NCI-H146 (cell line): ENCODE measurements at regions not wholly inside any gene's neighbourhood (a gene's known extent, or its start where the extent isn't known, plus 50 kb on each side); places are given as distances from the start of the nearest gene placed in this dataset.

ENCODE experiments used
- DNase-seq: peaks from one replicate; lab custom pipeline; 2025; lab: John Stamatoyannopoulos, UW

GRCh38 chr13:103335241-103335640, 269.0 kb upstream of the SLC10A2 start:
- no peak for DNase-seq

GRCh38 chr13:103331924-103332323, 265.7 kb upstream of the SLC10A2 start:
- DNase-seq: no peak

GRCh38 chr13:103328899-103329298, 262.7 kb upstream of the SLC10A2 start:
- DNase-seq: no peak

- no peak for DNase-seq
Measured at GRCh38 chr13:103326326-103326725, 260.1 kb upstream of the SLC10A2 start.

- no peak for DNase-seq
Measured at GRCh38 chr13:103325672-103326071, 259.5 kb upstream of the SLC10A2 start.

- no peak for DNase-seq
Measured at GRCh38 chr13:103324641-103325040, 258.4 kb upstream of the SLC10A2 start.

- no peak for DNase-seq
Measured at GRCh38 chr13:103315711-103316110, 249.5 kb upstream of the SLC10A2 start.

- no peak for DNase-seq
Measured at GRCh38 chr13:103312467-103312866, 246.2 kb upstream of the SLC10A2 start.

- DNase-seq: peak; percentile 55
Measured at GRCh38 chr13:103308667-103309066, 242.4 kb upstream of the SLC10A2 start.

- no peak for DNase-seq
Measured at GRCh38 chr13:103306163-103306562, 239.9 kb upstream of the SLC10A2 start.

- DNase-seq: no peak
Measured at GRCh38 chr13:103303078-103303651, 236.9 kb upstream of the SLC10A2 start.

- no peak for DNase-seq
Measured at GRCh38 chr13:103302676-103303075, 236.5 kb upstream of the SLC10A2 start.

- no peak for DNase-seq
Measured at GRCh38 chr13:103299079-103299478, 232.9 kb upstream of the SLC10A2 start.

- DNase-seq: no peak
Measured at GRCh38 chr13:103297083-103297482, 230.9 kb upstream of the SLC10A2 start.

GRCh38 chr13:103291798-103292572, 225.8 kb upstream of the SLC10A2 start:
- DNase-seq: no peak

GRCh38 chr13:103291226-103291625, 225.0 kb upstream of the SLC10A2 start:
- no peak for DNase-seq

- DNase-seq: no peak
Measured at GRCh38 chr13:103289681-103290080, 223.5 kb upstream of the SLC10A2 start.

GRCh38 chr13:103288114-103288513, 221.9 kb upstream of the SLC10A2 start:
- DNase-seq: peak; percentile 15

- no peak for DNase-seq
Measured at GRCh38 chr13:103287659-103288058, 221.4 kb upstream of the SLC10A2 start.

GRCh38 chr13:103284466-103284865, 218.2 kb upstream of the SLC10A2 start:
- no peak for DNase-seq

- no peak for DNase-seq
Measured at GRCh38 chr13:103283451-103283820, 217.2 kb upstream of the SLC10A2 start.

- DNase-seq: no peak
Measured at GRCh38 chr13:103282571-103283450, 216.6 kb upstream of the SLC10A2 start.
